Epithelial cell of proximal tubule (primary cell): ENCODE measurements at regions not wholly inside any gene's neighbourhood (a gene's known extent, or its start where the extent isn't known, plus 50 kb on each side); places are given as distances from the start of the nearest gene placed in this dataset.
A peak's percentile ranks its signal among the peaks of the same experiment; 100 is the strongest.

Experiments
- DNase-seq: peaks from one replicate; pipeline ENCODE4 v3.0.0-alpha.2; 2011; ENCODE audit warnings: low read depth
- H3K4me3 ChIP-seq: 2 replicates; pipeline ENCODE4 v1.5.1; 2011; ENCODE audit warnings: low read depth, mild to moderate bottlenecking, low read length
- TF ChIP-seq, protein P1 (sequence below): conservative IDR thresholded peaks from 2 replicates; pipeline ENCODE4 v1.5.1; 2012; ENCODE audit warnings: low read depth, mild to moderate bottlenecking, low read length

DNA sequence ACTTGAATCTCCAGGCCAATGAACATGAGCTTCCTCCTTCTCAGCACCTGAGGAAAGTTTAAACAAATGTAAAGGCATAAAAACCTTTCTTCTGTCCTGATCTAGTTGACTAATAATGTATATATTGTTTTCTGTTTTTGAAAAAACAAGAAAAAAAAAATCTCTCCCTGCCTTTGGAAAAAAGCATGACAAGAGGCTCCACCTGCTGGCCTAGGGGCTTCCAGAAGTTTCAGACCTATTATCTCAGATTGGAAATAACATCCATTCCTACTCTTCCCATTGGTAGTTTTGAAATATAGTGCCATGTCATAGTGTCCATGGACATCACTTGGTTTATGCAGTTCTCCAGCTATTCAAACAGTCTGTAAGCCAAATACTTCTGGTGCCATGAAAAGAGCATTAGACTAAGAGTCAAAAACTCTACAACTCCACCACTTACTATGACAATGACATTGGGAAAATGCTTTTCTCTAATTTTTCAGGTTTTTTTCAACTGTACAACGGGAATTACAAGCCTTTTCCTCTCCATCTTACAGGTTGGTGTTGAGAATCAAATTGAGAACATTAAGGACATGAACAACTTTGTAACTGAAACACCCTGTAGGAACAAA is 409.6 kb upstream of the MPDZ start:
- peak; percentile 15 for DNase-seq
- TF ChIP-seq, protein P1, sequence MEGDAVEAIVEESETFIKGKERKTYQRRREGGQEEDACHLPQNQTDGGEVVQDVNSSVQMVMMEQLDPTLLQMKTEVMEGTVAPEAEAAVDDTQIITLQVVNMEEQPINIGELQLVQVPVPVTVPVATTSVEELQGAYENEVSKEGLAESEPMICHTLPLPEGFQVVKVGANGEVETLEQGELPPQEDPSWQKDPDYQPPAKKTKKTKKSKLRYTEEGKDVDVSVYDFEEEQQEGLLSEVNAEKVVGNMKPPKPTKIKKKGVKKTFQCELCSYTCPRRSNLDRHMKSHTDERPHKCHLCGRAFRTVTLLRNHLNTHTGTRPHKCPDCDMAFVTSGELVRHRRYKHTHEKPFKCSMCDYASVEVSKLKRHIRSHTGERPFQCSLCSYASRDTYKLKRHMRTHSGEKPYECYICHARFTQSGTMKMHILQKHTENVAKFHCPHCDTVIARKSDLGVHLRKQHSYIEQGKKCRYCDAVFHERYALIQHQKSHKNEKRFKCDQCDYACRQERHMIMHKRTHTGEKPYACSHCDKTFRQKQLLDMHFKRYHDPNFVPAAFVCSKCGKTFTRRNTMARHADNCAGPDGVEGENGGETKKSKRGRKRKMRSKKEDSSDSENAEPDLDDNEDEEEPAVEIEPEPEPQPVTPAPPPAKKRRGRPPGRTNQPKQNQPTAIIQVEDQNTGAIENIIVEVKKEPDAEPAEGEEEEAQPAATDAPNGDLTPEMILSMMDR, result peak; percentile 82

DNA sequence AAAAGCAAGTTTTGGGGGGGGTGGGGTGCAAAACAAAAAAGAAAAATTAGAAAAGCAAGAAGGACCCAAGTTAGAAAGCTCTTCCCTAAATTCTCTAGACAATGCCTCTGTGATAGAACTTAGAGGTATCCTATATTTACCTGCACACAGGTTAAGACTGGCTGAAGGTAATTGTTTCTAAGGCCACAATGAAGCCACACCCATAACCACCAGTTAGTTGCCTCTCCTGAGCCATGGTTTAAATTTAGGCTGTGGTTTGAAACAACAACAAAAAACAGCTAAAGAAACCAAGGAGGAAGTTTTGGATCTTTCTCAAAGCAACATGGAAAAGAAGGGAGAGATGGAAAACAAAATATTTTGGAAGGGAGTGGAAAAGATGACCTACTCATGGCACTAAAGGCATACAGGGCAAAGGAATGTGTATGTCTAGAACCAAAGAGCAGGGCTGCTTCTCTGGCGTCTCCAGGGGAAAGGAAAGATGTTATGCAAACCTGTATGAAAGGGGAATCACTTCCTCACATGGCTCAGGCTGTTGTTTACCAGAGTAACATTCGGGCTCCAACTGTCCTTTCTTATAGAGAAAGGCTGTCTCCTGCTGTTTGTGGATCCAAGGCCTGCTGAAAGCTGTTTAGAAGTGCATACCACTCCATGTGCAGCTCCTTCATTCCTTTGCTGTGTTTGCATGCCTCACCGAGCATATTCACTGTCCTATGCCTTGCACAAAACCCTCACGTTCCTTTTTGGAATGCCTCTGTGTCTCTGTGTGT is 408.9 kb upstream of the MPDZ start:
- peak; percentile 22 for DNase-seq
- TF ChIP-seq, protein P1, result no peak
- H3K4me3 ChIP-seq, result no peak overlapping the region

More for the DNA sequence above, 409.6 kb upstream of the MPDZ start:
- no peak overlapping the region for H3K4me3 ChIP-seq

DNA sequence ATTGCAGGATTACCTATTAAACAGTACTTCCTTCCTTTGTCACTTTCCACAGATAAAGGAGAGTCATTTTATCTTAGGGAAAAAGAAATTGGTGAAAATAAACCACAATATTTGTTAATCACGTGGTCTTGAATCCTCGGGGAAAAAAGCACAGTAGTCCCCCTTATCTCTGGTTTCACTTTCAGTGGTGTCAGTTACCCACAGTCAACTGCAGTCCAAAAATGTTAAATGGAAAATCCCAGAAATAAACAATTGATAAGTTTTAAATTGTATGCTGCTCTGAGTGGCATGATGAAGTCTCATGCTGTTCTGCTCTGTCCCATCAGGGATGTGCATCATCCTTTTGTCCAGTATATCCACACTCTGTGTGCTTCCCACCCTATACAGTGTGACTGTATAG is 405.2 kb upstream of the MPDZ start:
- TF ChIP-seq, protein P1, result no peak
- DNase-seq, result no peak
- no peak overlapping the region for H3K4me3 ChIP-seq

DNA sequence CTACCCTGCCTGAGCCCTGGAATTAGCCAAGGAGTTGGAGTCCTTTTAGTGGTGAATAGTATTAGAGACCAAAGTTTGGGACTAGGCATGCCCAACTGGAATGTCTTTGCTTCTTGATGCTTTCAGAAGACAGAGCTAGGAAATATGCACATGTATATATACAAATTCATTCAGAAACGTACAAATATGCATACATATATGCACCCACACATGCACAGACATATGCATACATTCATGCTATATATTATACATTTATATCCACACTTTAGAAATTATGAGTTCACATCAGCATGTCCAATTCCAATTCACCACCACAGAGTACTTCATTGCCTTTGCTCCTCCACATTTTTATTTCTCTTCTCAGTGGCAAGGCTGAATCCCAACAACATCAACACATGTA is 398.3 kb upstream of the MPDZ start:
- TF ChIP-seq, protein P1, result no peak
- H3K4me3 ChIP-seq, result no peak overlapping the region
- no peak for DNase-seq

DNA sequence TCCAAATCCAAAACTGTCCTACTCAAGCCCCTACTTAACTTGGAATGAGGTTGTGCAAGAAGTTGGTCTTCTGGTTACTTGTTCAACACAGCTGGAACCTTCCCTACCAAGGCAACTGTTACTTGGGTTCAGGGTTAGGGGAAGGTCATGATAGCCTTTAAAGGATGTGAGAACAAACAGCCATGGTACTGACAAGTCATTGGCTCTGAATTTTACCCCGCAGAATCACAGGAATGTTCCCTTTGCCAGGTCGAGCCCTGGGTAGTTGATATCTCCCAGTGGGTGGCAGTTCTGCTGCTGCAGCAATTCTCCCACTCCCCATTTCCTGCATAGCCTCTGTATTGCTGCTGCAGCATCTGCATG is 396.1 kb upstream of the MPDZ start:
- TF ChIP-seq, protein P1, result no peak
- H3K4me3 ChIP-seq, result no peak overlapping the region
- no peak for DNase-seq

DNA sequence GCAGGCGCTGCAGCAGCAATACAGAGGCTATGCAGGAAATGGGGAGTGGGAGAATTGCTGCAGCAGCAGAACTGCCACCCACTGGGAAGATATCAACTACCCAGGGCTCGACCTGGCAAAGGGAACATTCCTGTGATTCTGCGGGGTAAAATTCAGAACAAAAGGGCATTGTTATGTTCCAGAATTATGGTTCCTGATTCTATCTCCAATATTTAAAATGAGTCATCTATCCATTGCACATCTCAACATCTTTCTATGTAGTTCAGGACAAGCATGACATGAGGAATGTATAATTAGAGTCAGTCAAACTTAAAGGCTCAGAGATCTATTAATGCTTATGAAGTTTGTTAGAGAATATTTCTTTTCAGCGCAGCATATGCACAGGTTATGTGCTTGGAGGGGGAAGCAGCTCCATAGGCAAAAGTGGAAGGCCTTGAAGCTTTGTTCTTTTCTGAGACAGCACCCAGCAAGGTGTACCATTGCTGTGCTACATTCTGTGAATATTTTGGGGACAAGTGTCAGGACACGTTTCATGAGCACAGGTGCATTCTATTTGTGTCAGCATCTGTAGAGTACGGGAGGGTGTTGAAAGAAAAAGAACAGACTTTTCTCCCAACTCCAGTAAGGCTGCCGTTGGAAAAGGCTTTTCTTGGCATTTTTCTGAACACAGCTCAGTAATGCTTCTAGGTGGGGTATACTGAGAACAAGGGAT is 395.6 kb upstream of the MPDZ start:
- TF ChIP-seq, protein P1, result no peak
- no peak overlapping the region for H3K4me3 ChIP-seq
- DNase-seq, result no peak
